CD4-positive, alpha-beta T cell treated with Interleukin-10 for 1 hour (primary cell): ENCODE measurements at regions not wholly inside any gene's neighbourhood (a gene's known extent, or its start where the extent isn't known, plus 50 kb on each side); places are given as distances from the start of the nearest gene placed in this dataset.

ENCODE experiments used
- DNase-seq: peaks from one replicate; pipeline ENCODE4 v3.0.0-alpha.2; 2020

- no peak for DNase-seq
Observed at GRCh38 chr10:125334545-125334944, 174.2 kb upstream of the CTBP2 start.

- no peak for DNase-seq
Observed at GRCh38 chr10:125333769-125334168, 173.4 kb upstream of the CTBP2 start.

GRCh38 chr10:125333209-125333591 lies 172.8 kb upstream of the CTBP2 start:
- no peak for DNase-seq

GRCh38 chr10:125332548-125333208 lies 172.3 kb upstream of the CTBP2 start:
- DNase-seq = no peak

GRCh38 chr10:125331056-125331455 lies 170.7 kb upstream of the CTBP2 start:
- DNase-seq = no peak

GRCh38 chr10:125329056-125329455 lies 168.7 kb upstream of the CTBP2 start:
- DNase-seq = no peak

- DNase-seq = no peak
Observed at GRCh38 chr10:125325326-125325725, 165.0 kb upstream of the CTBP2 start.

GRCh38 chr10:125316436-125316835 lies 156.1 kb upstream of the CTBP2 start:
- no peak for DNase-seq

- no peak for DNase-seq
Observed at GRCh38 chr10:125300937-125301336, 140.6 kb upstream of the CTBP2 start.

- DNase-seq = no peak
Observed at GRCh38 chr10:125299461-125299860, 139.1 kb upstream of the CTBP2 start.

- DNase-seq = no peak
Observed at GRCh38 chr10:125296598-125296997, 136.2 kb upstream of the CTBP2 start.

GRCh38 chr10:125294109-125294508 lies 133.7 kb upstream of the CTBP2 start:
- no peak for DNase-seq

- no peak for DNase-seq
Observed at GRCh38 chr10:125291836-125292235, 131.5 kb upstream of the CTBP2 start.

- DNase-seq = no peak
Observed at GRCh38 chr10:125289461-125289860, 129.1 kb upstream of the CTBP2 start.

GRCh38 chr10:125284875-125285597 lies 124.7 kb upstream of the CTBP2 start:
- DNase-seq = no peak

GRCh38 chr10:125283836-125284614 lies 123.7 kb upstream of the CTBP2 start:
- DNase-seq = no peak

- no peak for DNase-seq
Observed at GRCh38 chr10:125283191-125283835, 123.0 kb upstream of the CTBP2 start.

GRCh38 chr10:125281091-125281490 lies 120.7 kb upstream of the CTBP2 start:
- DNase-seq = no peak

- no peak for DNase-seq
Observed at GRCh38 chr10:125276133-125276532, 115.8 kb upstream of the CTBP2 start.

GRCh38 chr10:125274961-125275360 lies 114.6 kb upstream of the CTBP2 start:
- DNase-seq = no peak

GRCh38 chr10:125273023-125273422 lies 112.7 kb upstream of the CTBP2 start:
- DNase-seq = no peak

GRCh38 chr10:125269716-125270115 lies 109.4 kb upstream of the CTBP2 start:
- no peak for DNase-seq

GRCh38 chr10:125266966-125267365 lies 106.6 kb upstream of the CTBP2 start:
- no peak for DNase-seq
